ENCODE measurements at regions not wholly inside any gene's neighbourhood (a gene's known extent, or its start where the extent isn't known, plus 50 kb on each side); places are given as distances from the start of the nearest gene placed in this dataset. TPM values are rescaled to one million over a fixed set of nuclear protein-coding genes. Genes with fewer than 3 reads are reported as not detected.
A peak's percentile ranks its signal among the peaks of the same experiment; 100 is the strongest.

- no peaks in the 10 kb centered on the region for H3K79me2 ChIP-seq (ENCODE audit: low read length)
- H3K36me3 ChIP-seq (ENCODE audit: insufficient read depth, low read length): no peaks in the 10 kb centered on the region
- no peaks in the 10 kb centered on the region for H3K27me3 ChIP-seq (ENCODE audit: low read length)
- no peak overlapping the region for H2AFZ ChIP-seq (ENCODE audit: low read length)
- no peak overlapping the region for H3K4me3 ChIP-seq (ENCODE audit: low read length)
- peaks cover 12% of the 10 kb centered on the region for H3K4me1 ChIP-seq (ENCODE audit: low read length)
- no peak overlapping the region for H3K4me2 ChIP-seq (ENCODE audit: low read depth, low read length, poor library complexity, severe bottlenecking)
- H3K9me3 ChIP-seq (ENCODE audit: low read length): no peaks in the 10 kb centered on the region
- no peaks in the 10 kb centered on the region for H4K20me1 ChIP-seq (ENCODE audit: insufficient read depth, low read depth, low read length)
- H3K9ac ChIP-seq (ENCODE audit: low read length): no peak overlapping the region
- no peaks in the 10 kb centered on the region for H3K9me2 ChIP-seq (replicated peaks; ENCODE audit: insufficient read depth, low read length)
- DNase-seq: peak; percentile 83
- no peak overlapping the region for H3K27ac ChIP-seq (ENCODE audit: low read length)
These were observed 54.1 kb upstream of the PTPRT start for GRCh38 chr20:43243672-43244269.

GRCh38 chr20:43241057-43241702 is 51.5 kb upstream of the PTPRT start:
- Histone ChIP-seq H3K4me2 (ENCODE audit: low read depth, low read length, poor library complexity, severe bottlenecking) (no peak overlapping the region), H3K4me3 (ENCODE audit: low read length) (no peak overlapping the region), H3K9me2 (replicated peaks; ENCODE audit: insufficient read depth, low read length) (no peaks in the 10 kb centered on the region), H3K79me2 (ENCODE audit: low read length) (no peaks in the 10 kb centered on the region), H2AFZ (ENCODE audit: low read length) (no peak overlapping the region), H3K9ac (ENCODE audit: low read length) (no peak overlapping the region), H3K27ac (ENCODE audit: low read length) (no peak overlapping the region), H3K27me3 (ENCODE audit: low read length) (no peaks in the 10 kb centered on the region), H3K36me3 (ENCODE audit: insufficient read depth, low read length) (no peaks in the 10 kb centered on the region), H3K4me1 (ENCODE audit: low read length) (peaks cover 16% of the 10 kb centered on the region), H4K20me1 (ENCODE audit: insufficient read depth, low read depth, low read length) (no peaks in the 10 kb centered on the region), H3K9me3 (ENCODE audit: low read length) (no peaks in the 10 kb centered on the region)
- no peak for DNase-seq

Small RNAs in the stretch of these regions (small RNA-seq; reads per million reads assigned to genes)
- gene RF00426: not detected

All from Karpas-422 (cell line).